ENCODE measurements at regions not wholly inside any gene's neighbourhood (a gene's known extent, or its start where the extent isn't known, plus 50 kb on each side); places are given as distances from the start of the nearest gene placed in this dataset.

DNA sequence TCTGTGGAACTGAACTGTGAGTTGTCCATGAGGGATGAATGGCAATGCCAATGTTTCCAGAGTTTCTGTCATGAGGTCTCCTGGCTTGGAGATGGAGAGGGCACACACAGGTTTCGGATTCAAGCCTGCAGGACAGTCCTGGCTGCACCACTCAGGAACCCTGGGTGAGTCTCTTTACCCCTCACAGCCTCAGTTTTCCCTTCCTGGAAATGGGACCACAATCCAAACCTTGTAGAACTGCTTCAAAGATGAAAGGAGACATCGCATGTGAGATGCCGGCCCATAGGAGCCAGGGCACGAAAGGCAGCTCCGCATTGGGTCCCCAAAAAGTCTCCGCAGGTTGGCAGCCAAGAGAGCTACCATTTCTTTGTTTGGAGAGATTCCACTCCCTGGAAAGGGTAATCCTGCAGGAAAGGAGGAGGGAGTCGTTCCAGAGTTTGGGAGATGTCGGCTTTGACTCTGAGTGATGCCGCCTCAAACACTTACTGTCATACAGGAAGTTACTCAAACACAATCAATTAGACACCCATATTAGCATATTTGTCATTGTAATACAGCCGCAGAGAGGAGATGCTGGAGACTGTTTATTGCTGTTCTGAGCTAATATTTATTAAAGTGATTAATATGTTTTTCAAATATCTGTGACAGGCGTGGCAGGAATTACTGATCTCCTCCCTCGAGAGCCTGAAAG, 318.3 kb downstream of the MN1 start:
- no peak overlapping the region for H4K8ac ChIP-seq (ENCODE audit: extremely low read depth, insufficient read depth, low read length)
- 85% methylated on average over 12 of the region's 12 CpGs; no CpG with 5 or more reads in 1 of the 2 experiments for WGBS, 2 experiments (ENCODE audit: extremely low coverage in 1 of 2, insufficient coverage in 1 of 2, insufficient read length in 1 of 2, insufficient replicate concordance in 2 of 2, low coverage in 1 of 2, low lambda C conversion rate in 2 of 2, missing lambda C conversion rate in 1 of 2)
- peaks cover 6 to 11% (median 8%) of the 10 kb centered on the region in 4 experiments; a peak in 6 of 7 replicates for H3K4me1 ChIP-seq (replicated peaks in 1 of 4; ENCODE audit: control insufficient read depth in 3 of 4, insufficient read depth in 4 of 4, low read length in 3 of 4)
- no peak overlapping the region for H2AK5ac ChIP-seq (ENCODE audit: low read depth, low read length)
- H2BK12ac ChIP-seq (ENCODE audit: low read depth, low read length) = no peak overlapping the region
- FAIRE-seq (no peak), DNase-seq (ENCODE audit: low read depth in 1 of 2, low spot score in 2 of 2) (no peak)
- no peak overlapping the region for H3K18ac ChIP-seq (ENCODE audit: extremely low read depth, low read length)
- no peak overlapping the region for H4K5ac ChIP-seq (ENCODE audit: insufficient read length, low read depth, low read length)
- TF ChIP-seq KDM1A (IDR thresholded peaks at IDR 0.05; ENCODE audit: borderline replicate concordance, low read length) (peak; percentile 93), PHF8 (conservative IDR thresholded peaks at IDR 0.05; ENCODE audit: low read depth, low read length) (no peak)
- no peak overlapping the region for H3K14ac ChIP-seq (ENCODE audit: insufficient read length)
- H3K23ac ChIP-seq (ENCODE audit: insufficient read length) = no peak overlapping the region
- H3K4me2 ChIP-seq (ENCODE audit: insufficient read depth in 1 of 2, low read depth in 2 of 2, low read length in 2 of 2) = no peak overlapping the region
- H4K20me1 ChIP-seq (replicated peaks in 1 of 2; ENCODE audit: control insufficient read depth in 1 of 2, insufficient read depth in 2 of 2, low read length in 2 of 2) = no peaks in the 10 kb centered on the region
- no peaks in the 10 kb centered on the region for H3K79me1 ChIP-seq (ENCODE audit: low read depth, low read length)
- H3K27me3 ChIP-seq (replicated peaks in 1 of 4; ENCODE audit: control insufficient read depth in 3 of 4, extremely low read depth in 1 of 4, insufficient read depth in 3 of 4, low read length in 3 of 4) = no peaks in the 10 kb centered on the region
- no peak overlapping the region for H3K9ac ChIP-seq (replicated peaks in 1 of 4; ENCODE audit: extremely low read depth in 1 of 4, low read depth in 3 of 4, low read length in 3 of 4)
- no peaks in the 10 kb centered on the region; a peak in 1 of 4 replicates for H3K9me3 ChIP-seq (ENCODE audit: insufficient read depth in 2 of 2, low read depth in 1 of 2, low read length in 1 of 2)
- no peaks in the 10 kb centered on the region for H3K23me2 ChIP-seq (ENCODE audit: low read depth, low read length)
- ChIA-PET CTCF (ENCODE audit: partially characterized antibody) (interaction anchor here (0.9 to 1.6 kb wide), 2 partner anchors 21 to 78 kb away, joined by 3 read pairs; no protein-coding TSS in a partner anchor), POLR2A (ENCODE audit: partially characterized antibody) (no interaction called here)
- peak overlapping the region; percentile 22 for H4K91ac ChIP-seq (replicated peaks; ENCODE audit: insufficient read length, low read length)
- no peak overlapping the region for H3K56ac ChIP-seq (replicated peaks; ENCODE audit: insufficient read length, low read depth, low read length)
- no peak overlapping the region for H3K4me3 ChIP-seq (ENCODE audit: extremely low read depth in 1 of 4, insufficient read depth in 2 of 4, low read depth in 3 of 4, low read length in 4 of 4)
- H3K4ac ChIP-seq (replicated peaks; ENCODE audit: insufficient read length, low read depth, low read length) = no peak overlapping the region
- no peaks in the 10 kb centered on the region for H3K36me3 ChIP-seq (ENCODE audit: control insufficient read depth in 2 of 4, insufficient read depth in 4 of 4, low read length in 3 of 4)
- no peak overlapping the region for H2BK15ac ChIP-seq (ENCODE audit: low read length)
- no peak overlapping the region for H2BK120ac ChIP-seq (replicated peaks; ENCODE audit: low read depth, low read length)
- no peaks in the 10 kb centered on the region for H3K79me2 ChIP-seq (ENCODE audit: control insufficient read depth in 1 of 2, insufficient read depth in 2 of 2, low read length in 2 of 2)
- H2BK5ac ChIP-seq (ENCODE audit: low read depth, low read length) = no peak overlapping the region
- no peak overlapping the region for H3K27ac ChIP-seq (ENCODE audit: low read depth, low read length)
- no peak overlapping the region for H2AFZ ChIP-seq (ENCODE audit: low read length)
- H2BK20ac ChIP-seq (ENCODE audit: low read length) = no peak overlapping the region

Measured in H1 (cell line).